HCT116 (cell line): ENCODE measurements at regions not wholly inside any gene's neighbourhood (a gene's known extent, or its start where the extent isn't known, plus 50 kb on each side); places are given as distances from the start of the nearest gene placed in this dataset.

ENCODE experiments used
- CTCF ChIP-seq, 3 experiments: fragments of 200-600 bp in 1 of 3; sonication (generic) in 1 of 3; IDR thresholded peaks in 2 of 3; conservative IDR thresholded peaks in 1 of 3; 2 replicates each; pipeline ENCODE4 v1.5.1; 2012 to 2017; ENCODE audit warnings: low read depth in 2 of 3, low read length in 2 of 3, antibody characterized with exemption in 1 of 3, borderline replicate concordance in 1 of 3, control low read depth in 1 of 3, mild to moderate bottlenecking in 1 of 3, mixed read lengths in 1 of 3, mixed run types in 1 of 3, moderate library complexity in 1 of 3; ENCODE audit not compliant: insufficient read depth in 1 of 3
- EZH2 ChIP-seq: fragments of 200-600 bp; sonication (generic); IDR thresholded peaks from 2 replicates; pipeline ENCODE4 v1.6.1; 2017; ENCODE audit warnings: antibody characterized with exemption, mixed run types
- EZH2phosphoT487 ChIP-seq: fragments of 200-600 bp; IDR thresholded peaks from 2 replicates; pipeline ENCODE4 v1.6.1; 2018; ENCODE audit warnings: antibody characterized with exemption, borderline replicate concordance
- JUND ChIP-seq: IDR thresholded peaks from 2 replicates; pipeline ENCODE4 v1.6.1; 2012
- POLR2A ChIP-seq: IDR thresholded peaks from 2 replicates; pipeline ENCODE4 v1.7.0; 2011; ENCODE audit warnings: borderline replicate concordance; ENCODE audit not compliant: insufficient read depth, insufficient read length; ENCODE audit errors: extremely low read depth
- POLR2AphosphoS5 ChIP-seq: IDR thresholded peaks from 2 replicates; pipeline ENCODE4 v1.6.1; 2011; ENCODE audit warnings: mild to moderate bottlenecking, low read depth, low read length, moderate library complexity
- RAD21 ChIP-seq: IDR thresholded peaks from 2 replicates; pipeline ENCODE4 v1.6.1; 2012; ENCODE audit warnings: low read depth, mild to moderate bottlenecking
- REST ChIP-seq: IDR thresholded peaks from 2 replicates; pipeline ENCODE4 v1.6.1; 2012; ENCODE audit warnings: low read depth
- TCF7L2 ChIP-seq: IDR thresholded peaks from 2 replicates; pipeline ENCODE4 v1.7.0; 2011; ENCODE audit warnings: borderline replicate concordance, inconsistent platforms; ENCODE audit not compliant: insufficient read depth, insufficient read length; ENCODE audit errors: extremely low read depth
- YY1 ChIP-seq: IDR thresholded peaks from 2 replicates; pipeline ENCODE4 v1.6.1; 2011; ENCODE audit warnings: low read length, low read depth, moderate library complexity, mild to moderate bottlenecking; ENCODE audit not compliant: insufficient replicate concordance; ENCODE audit errors: extremely low read depth
- ZBTB33 ChIP-seq: IDR thresholded peaks from 2 replicates; pipeline ENCODE4 v1.6.1; 2011; ENCODE audit warnings: mild to moderate bottlenecking, low read length, moderate library complexity; ENCODE audit not compliant: insufficient replicate concordance; ENCODE audit errors: extremely low read depth
- ZNF274 ChIP-seq: fragments of 200-500 bp; sonication (Bioruptor generic); IDR thresholded peaks from 2 replicates; pipeline ENCODE4 v1.6.1; 2014; ENCODE audit warnings: mild to moderate bottlenecking, low read depth, low read length, inconsistent platforms

GRCh38 chr4:66658809-66659208, 886.5 kb downstream of the CENPC start:
- TF ChIP-seq POLR2AphosphoS5 (no peak), ZNF274 (no peak), CTCF (IDR thresholded peaks at IDR 0.05 in 2 of 3, conservative IDR thresholded peaks at IDR 0.05 in 1 of 3; ENCODE audit: borderline replicate concordance in 1 of 3, insufficient read depth in 1 of 3, low read depth in 2 of 3, low read length in 2 of 3) (no peak), REST (no peak), EZH2phosphoT487 (no peak), JUND (no peak), TCF7L2 (no peak), EZH2 (no peak), YY1 (no peak), POLR2A (no peak), ZBTB33 (no peak), RAD21 (no peak)
